ENCODE measurements at regions not wholly inside any gene's neighbourhood (a gene's known extent, or its start where the extent isn't known, plus 50 kb on each side); places are given as distances from the start of the nearest gene placed in this dataset. TPM values are rescaled to one million over a fixed set of nuclear protein-coding genes. Genes with fewer than 3 reads are reported as not detected.

DNA sequence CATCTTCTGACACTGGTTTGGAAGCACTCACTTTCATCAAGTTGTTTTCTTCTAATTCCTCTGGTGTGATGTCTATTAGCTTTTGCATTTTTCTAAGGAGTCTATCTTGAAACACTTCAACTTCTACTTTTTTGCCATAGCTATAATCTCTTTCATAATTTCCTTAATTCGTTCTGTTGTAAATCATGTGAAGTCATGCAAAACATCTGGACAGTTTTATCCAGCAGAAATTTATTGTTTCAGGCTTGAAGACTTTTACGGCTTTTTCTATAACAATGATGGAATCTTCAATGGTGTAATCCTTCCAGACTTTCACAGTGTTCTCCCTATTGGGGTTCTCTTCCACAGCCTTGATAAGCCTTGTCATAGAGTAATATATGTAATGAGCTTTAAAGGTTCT, 74.9 kb upstream of the PABPC4L start:
- H3K4me1 ChIP-seq: no peaks in the 10 kb centered on the region
- H3K9me3 ChIP-seq: no peaks in the 10 kb centered on the region
- DNase-seq: no peak
- H3K4me3 ChIP-seq: no peak overlapping the region
- no peaks in the 10 kb centered on the region for H3K27me3 ChIP-seq
- intact Hi-C loops (cut with DNase I; ENCODE audit: low total_unique reads): no loop called here
- no peak overlapping the region for H3K27ac ChIP-seq
- TF ChIP-seq POLR2A (IDR thresholded peaks at IDR 0.05): no peak
- TF ChIP-seq, protein P1, sequence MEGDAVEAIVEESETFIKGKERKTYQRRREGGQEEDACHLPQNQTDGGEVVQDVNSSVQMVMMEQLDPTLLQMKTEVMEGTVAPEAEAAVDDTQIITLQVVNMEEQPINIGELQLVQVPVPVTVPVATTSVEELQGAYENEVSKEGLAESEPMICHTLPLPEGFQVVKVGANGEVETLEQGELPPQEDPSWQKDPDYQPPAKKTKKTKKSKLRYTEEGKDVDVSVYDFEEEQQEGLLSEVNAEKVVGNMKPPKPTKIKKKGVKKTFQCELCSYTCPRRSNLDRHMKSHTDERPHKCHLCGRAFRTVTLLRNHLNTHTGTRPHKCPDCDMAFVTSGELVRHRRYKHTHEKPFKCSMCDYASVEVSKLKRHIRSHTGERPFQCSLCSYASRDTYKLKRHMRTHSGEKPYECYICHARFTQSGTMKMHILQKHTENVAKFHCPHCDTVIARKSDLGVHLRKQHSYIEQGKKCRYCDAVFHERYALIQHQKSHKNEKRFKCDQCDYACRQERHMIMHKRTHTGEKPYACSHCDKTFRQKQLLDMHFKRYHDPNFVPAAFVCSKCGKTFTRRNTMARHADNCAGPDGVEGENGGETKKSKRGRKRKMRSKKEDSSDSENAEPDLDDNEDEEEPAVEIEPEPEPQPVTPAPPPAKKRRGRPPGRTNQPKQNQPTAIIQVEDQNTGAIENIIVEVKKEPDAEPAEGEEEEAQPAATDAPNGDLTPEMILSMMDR (IDR thresholded peaks at IDR 0.05): no peak
- no peaks in the 10 kb centered on the region for H3K36me3 ChIP-seq

DNA sequence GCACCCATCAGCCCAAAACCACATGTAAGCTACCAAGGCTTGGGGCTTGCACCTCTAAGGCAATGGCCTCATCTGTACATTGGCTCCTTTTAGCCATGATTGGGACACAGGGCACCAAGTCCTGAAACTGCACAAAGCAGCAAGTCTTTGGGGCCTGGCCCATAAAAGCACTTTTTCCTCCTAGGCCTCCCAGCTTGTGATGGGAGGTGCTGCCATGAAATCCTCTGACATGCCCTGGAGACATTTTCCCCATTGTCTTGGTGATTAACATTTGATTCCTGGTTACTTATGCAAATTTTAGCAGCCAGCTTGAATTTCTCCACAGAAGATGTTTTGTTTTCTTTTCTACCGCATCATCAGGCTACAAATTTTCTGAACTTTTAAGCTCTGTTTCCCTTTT, 58.5 kb upstream of the PABPC4L start:
- no peaks in the 10 kb centered on the region for H3K36me3 ChIP-seq
- no peaks in the 10 kb centered on the region for H3K4me1 ChIP-seq
- H3K4me3 ChIP-seq: no peak overlapping the region
- H3K27me3 ChIP-seq: no peaks in the 10 kb centered on the region
- intact Hi-C loops (cut with DNase I; ENCODE audit: low total_unique reads): no loop called here
- TF ChIP-seq, protein P1 (IDR thresholded peaks at IDR 0.05): no peak
- no peak for TF ChIP-seq POLR2A (IDR thresholded peaks at IDR 0.05)
- H3K27ac ChIP-seq: no peak overlapping the region
- no peaks in the 10 kb centered on the region for H3K9me3 ChIP-seq
- DNase-seq: no peak

Small RNA genes in the stretch of these regions (small RNA-seq; reads per million reads assigned to genes)
- not detected for gene AC104619.4
- gene RF00026: not detected
